Hepatocyte (in vitro differentiated cells): ENCODE measurements at regions not wholly inside any gene's neighbourhood (a gene's known extent, or its start where the extent isn't known, plus 50 kb on each side); places are given as distances from the start of the nearest gene placed in this dataset.

Experiments used
- EZH2phosphoT487 ChIP-seq: fragments of 200-600 bp; sonication (generic); IDR thresholded peaks from one replicate; pipeline ENCODE4 v1.6.1; 2018; ENCODE audit warnings: antibody characterized with exemption, mild to moderate bottlenecking, low read depth, moderate library complexity; ENCODE audit not compliant: unreplicated experiment, severe bottlenecking
- TF ChIP-seq, protein P1 (sequence below): fragments of 200-600 bp; sonication (generic); IDR thresholded peaks from 2 replicates; pipeline ENCODE4 v1.5.1; 2016; ENCODE audit warnings: antibody characterized with exemption, mild to moderate bottlenecking; ENCODE audit not compliant: poor library complexity

DNA sequence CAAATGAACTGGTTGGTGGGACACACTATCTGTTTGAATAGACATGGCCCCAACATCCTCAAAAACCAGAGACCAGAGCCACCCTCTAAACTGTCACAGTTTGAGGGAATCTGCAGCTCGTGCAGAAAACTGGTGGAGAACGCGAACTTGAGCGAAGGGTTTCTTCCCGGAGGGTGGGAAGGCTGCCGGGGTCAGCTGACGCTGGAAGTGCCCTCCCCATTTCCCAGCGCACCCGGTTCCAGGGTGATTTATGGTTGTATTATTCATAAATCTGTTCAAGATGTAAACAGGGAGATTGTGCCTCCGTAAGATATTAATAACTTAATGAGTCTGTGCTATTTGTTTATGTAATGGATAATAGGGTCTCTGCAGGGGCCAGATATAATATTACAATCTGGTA lies 1396.7 kb downstream of the BRD1 start:
- no peak for TF ChIP-seq EZH2phosphoT487
- TF ChIP-seq, protein P1, sequence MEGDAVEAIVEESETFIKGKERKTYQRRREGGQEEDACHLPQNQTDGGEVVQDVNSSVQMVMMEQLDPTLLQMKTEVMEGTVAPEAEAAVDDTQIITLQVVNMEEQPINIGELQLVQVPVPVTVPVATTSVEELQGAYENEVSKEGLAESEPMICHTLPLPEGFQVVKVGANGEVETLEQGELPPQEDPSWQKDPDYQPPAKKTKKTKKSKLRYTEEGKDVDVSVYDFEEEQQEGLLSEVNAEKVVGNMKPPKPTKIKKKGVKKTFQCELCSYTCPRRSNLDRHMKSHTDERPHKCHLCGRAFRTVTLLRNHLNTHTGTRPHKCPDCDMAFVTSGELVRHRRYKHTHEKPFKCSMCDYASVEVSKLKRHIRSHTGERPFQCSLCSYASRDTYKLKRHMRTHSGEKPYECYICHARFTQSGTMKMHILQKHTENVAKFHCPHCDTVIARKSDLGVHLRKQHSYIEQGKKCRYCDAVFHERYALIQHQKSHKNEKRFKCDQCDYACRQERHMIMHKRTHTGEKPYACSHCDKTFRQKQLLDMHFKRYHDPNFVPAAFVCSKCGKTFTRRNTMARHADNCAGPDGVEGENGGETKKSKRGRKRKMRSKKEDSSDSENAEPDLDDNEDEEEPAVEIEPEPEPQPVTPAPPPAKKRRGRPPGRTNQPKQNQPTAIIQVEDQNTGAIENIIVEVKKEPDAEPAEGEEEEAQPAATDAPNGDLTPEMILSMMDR: no peak
